Prostate gland (tissue), 2 donors: ENCODE measurements at regions not wholly inside any gene's neighbourhood (a gene's known extent, or its start where the extent isn't known, plus 50 kb on each side); places are given as distances from the start of the nearest gene placed in this dataset.

Source experiments
- POLR2AphosphoS5 ChIP-seq: sonication (generic); formaldehyde crosslinking; IDR thresholded peaks from one replicate; pipeline ENCODE4 v1.6.1; 2017; ENCODE audit warnings: antibody characterized with exemption
- TF ChIP-seq, protein P1 (sequence below), 4 experiments: fragments of 200-600 bp in 2 of 4; fragments of 450-650 bp in 2 of 4; sonication (generic) in 2 of 4; IDR thresholded peaks; 1 replicate in 3 of 4; 2 replicates in 1 of 4; pipeline ENCODE4 v1.5.1; 2016 to 2019; ENCODE audit warnings: antibody characterized with exemption in 4 of 4, mild to moderate bottlenecking in 2 of 4, moderate library complexity in 2 of 4

DNA sequence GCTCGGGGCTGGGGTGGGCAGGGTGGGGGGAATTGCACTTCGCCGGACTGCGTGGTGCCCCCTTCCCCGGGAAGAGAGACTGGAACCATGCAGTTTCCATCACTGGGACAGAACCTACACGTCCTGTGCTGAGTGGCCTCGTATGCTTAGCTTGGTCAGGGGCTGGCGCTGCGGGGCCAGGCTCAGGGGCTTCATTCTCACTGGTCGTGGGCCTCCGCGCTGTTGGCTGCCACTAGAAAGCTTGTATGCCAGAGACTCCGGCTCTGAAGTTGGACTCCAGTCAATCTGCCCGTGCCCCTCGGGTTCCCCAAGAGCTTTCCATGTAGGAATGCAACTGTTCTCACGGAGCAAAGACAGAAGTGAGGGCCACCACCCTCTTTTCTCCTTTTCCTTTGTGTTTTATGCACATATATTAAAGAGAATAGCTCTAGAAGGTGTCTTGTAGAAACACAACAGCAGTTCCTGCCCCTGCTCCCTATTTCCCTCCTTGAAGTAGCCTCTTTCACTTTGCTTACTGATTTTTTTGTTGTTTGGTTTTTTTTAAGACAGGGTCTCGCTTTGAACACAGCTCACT lies 64.0 kb upstream of the YWHAQ start:
- TF ChIP-seq, protein P1, sequence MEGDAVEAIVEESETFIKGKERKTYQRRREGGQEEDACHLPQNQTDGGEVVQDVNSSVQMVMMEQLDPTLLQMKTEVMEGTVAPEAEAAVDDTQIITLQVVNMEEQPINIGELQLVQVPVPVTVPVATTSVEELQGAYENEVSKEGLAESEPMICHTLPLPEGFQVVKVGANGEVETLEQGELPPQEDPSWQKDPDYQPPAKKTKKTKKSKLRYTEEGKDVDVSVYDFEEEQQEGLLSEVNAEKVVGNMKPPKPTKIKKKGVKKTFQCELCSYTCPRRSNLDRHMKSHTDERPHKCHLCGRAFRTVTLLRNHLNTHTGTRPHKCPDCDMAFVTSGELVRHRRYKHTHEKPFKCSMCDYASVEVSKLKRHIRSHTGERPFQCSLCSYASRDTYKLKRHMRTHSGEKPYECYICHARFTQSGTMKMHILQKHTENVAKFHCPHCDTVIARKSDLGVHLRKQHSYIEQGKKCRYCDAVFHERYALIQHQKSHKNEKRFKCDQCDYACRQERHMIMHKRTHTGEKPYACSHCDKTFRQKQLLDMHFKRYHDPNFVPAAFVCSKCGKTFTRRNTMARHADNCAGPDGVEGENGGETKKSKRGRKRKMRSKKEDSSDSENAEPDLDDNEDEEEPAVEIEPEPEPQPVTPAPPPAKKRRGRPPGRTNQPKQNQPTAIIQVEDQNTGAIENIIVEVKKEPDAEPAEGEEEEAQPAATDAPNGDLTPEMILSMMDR (IDR thresholded peaks at IDR 0.05): no peak
- TF ChIP-seq POLR2AphosphoS5: no peak
